Kidney glomerular epithelial cell (primary cell): ENCODE measurements at regions not wholly inside any gene's neighbourhood (a gene's known extent, or its start where the extent isn't known, plus 50 kb on each side); places are given as distances from the start of the nearest gene placed in this dataset.
A peak's percentile ranks its signal among the peaks of the same experiment; 100 is the strongest.
"Not testable (repeated sequence)": the region's sequence is repeated elsewhere in the genome, so short reads cannot be mapped to it uniquely, and the experiment has no call there.

ENCODE experiments used
- DNase-seq: peaks from one replicate; lab custom pipeline; 2025; lab: John Stamatoyannopoulos, UW

DNA sequence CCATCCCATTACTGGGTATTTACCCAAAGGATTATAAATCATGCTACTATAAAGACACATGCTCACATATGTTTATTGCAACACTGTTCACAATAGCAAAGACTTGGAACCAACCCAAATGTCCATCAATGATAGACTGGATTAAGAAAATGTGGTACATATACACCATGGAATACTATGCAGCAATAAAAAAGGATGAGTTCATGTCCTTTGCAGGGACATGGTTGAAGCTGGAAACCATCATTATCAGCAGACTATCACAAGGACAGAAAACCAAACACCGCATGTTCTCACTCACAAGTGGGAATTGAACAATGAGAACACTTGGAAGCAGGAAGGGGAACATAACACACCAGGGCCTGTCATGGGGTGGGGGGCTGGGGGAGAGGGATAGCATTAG, 249.6 kb upstream of the RASGRP1 start:
- not testable (repeated sequence) for DNase-seq

DNA sequence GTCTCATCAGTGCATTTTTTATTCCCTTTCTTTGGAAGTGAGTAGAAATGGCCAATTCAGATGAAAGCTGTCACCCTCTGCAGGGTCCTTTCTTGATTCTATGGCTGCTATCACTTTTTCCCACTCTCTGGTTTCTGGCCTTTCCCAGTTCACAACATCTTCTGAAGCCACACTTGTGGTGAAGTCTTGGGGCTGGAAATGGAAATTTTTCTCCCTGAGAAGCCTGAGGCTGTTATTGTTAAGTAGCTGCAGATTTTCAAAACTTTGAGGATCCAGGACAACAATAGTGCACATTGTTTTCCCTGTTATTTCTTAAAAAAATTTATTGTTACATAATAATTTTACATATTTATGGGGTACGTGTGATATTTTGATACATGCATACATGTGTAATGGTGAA, 250.3 kb upstream of the RASGRP1 start:
- DNase-seq, result no peak

DNA sequence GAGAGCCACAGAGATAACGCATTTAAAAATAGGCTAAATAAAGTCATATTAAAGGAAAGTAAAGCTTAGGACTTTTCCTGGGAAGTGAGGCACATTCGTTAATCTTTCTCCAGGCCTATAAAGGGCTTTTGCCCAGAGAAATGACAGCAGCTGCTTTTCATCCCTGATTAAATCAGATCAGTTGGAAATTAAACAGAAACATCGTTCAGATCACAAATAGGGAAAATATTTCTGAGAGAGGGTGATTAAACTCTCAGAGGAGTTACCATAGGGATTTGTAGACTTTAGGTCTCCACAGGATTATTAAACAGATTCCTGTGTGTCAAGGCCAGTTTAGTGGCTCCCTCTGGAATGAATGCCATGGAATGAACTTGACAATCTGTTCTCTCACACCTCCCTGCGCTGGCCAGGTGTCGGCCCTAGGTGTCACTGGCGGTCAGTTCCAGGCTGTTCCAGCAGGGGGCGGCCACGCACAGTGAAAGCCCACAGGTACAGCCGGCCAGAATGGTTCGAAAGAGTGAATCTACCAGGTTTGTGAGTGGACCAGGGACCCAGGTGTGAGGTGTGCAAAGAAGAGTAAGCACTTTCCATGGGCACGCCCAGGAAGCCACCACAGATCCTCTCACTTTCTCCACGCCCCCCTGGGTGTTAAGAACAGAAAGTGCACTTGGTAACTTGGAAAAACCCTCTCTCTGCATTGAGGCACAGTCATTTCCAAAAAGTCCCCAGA, 253.0 kb upstream of the RASGRP1 start:
- peak; percentile 79 for DNase-seq

DNA sequence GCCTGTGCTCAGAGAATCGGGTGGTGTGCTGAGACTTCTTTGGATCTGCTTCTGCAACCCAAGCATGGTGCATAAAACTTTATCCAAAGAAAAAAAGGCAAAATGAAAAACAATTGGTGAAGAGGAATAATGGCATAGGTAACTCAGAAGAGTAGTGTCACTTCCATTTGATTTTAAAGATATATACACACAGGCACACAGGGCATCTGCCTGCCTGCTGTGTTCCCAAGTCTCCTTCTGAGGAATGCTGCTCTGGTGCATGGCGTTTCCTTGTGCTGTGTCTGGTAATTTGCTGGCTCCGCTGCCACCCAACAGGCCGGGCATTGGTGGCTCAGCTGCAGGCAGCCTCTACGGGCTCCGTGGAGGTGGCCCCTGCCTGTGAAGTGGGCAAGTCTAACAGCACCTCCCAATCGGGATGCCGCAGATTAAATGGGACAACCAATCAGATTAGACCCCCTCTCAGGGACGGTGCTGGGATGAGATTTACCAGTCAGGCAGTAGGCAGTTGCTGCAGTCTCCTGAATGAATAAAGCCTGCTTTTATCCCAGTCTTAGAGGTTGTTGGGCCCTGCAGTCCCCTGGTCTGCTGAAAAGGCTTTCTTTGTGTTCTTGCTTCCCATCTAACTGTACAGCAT, 253.7 kb upstream of the RASGRP1 start:
- DNase-seq, result no peak

DNA sequence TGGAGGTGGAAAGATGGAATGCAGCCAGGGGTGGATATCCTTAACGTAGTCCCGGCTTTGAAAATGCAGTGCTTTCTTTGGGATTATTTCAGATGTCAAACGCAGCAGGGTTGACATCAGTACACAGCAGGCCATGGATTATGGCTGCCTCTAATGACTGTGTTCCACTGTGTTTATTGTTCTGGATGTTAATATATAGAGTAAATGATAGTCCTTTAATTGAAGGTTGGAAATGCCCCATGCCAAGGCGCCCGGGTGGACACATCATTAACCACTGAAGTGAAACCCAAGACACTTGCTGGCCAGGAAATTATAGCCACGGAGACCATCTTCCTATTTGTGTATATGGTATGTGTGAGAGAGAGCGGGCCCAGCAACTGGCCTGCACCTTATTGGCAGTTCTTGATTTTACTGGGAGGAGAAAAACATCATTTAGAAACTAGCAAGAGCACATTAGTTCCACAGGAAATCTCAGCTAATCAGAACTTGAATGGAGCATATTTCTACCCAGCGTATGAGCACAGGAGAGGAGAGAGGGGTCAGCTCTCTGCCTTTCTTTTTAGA, 254.9 kb upstream of the RASGRP1 start:
- DNase-seq, result no peak

DNA sequence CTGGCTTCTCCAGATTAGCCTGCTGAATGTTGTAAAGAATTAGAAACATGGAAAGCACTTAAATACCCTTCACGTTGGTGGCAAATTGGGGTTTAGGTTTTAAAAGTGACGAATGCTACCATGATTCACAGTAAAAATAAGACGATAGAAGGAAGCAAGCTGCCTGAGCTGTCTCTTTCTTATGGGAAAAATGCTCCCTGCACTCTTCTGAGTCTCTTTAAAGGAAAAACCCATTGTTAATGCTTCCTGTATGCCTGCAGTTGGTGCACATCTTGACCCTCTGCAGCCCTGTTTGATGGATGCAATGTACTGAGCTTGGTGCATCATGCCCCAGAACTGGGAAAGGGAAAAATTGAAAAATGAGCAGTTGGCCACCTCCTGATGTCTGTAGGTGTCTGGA, 258.6 kb upstream of the RASGRP1 start:
- no peak for DNase-seq

DNA sequence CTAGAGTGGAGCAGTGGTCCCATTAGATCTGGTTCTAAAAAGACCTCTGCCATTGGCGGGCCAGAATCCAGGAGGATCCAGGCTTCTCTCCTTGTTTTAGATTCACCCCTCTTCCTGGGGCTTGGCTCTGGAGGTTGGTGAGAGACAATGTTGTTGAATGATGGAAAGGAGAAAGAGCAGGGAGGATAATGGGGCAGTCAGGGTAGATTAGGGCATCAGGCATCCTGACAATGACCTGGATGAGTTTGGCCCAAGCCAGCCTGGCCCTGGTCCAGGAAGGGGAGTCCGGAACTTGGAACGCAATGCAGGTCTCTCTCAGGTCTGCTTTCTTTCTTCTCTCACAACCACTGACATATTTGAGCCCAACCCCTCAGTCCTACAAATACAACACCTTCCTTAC, 260.1 kb upstream of the RASGRP1 start:
- no peak for DNase-seq

DNA sequence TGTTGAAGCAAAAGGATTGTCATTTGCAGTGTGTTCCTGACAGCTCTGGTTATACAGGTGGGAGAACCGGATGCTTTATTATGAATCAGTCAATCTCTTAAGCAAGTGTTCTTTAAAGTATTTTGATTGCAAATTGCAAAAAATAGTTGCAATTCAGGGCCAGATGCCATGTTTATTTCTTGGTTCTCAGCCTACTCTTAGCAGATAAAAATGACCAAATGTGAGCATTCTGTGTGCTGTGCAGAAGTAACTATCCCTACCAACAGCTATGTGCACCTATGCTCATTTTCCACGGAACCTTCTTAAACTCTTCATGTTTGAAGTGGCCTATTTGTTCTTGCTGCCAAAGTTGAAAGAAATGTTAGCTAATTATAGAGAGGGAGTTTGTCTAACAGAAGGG, 262.3 kb upstream of the RASGRP1 start:
- no peak for DNase-seq

DNA sequence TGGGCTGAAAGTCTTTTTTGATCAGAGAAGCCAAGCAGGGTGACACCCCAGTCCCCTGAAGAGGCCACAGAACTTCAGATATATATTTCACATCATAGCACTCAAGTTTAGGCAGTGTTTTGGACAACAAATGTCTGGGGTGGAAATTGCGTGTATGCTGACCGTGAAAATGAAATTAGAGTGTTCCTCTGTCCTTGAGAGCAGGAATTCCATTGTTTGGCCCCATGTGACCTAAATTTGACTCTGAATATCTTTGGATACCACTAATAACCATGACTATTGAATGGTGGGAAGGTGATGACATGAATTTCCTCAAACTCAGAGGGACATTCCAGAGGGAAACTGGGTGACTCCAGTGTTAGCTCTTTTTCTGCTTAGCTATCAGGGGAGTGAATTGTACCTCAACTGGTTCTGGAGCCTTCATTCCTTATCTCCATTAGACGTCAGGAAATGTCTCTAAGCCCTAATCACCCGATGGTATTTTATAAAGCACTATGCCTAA, 263.5 kb upstream of the RASGRP1 start:
- no peak for DNase-seq

DNA sequence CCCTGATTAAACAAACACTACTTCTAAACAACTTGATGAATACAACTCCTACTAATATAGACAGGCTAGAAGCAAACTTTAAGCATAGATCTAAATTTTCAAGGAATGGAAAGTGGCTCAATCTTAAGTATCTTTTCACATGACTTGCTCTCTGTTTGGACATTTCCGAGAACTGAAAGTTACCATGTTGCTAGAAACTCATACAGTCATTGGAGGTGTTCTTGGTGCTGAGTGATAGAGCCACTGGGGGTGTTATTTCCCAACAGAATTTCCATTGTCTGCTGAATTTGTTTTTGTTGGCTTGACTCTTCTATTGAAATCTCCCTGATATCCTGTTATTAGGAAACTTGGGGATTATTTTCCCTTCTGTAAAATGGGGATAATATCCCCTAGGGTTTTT, 264.5 kb upstream of the RASGRP1 start:
- DNase-seq, result no peak

DNA sequence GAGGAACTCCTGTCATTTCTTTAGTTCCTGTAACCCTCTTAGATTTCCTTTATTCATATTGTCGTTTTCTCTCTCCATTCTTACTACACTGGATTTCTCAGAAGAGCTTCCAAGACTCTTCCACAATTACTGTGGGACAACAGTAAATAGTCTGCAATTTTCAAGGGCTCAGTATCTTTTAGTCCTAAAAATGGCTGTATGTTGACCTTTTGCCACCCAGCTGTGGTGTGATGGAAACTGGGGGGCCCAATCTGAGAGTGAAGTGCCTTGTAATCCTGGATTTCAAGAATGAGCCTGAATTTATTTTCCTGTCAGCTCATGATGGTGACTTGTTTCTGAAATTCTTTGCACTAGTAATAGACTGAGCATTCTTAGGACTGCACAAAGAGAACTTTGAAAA, 277.6 kb upstream of the RASGRP1 start:
- no peak for DNase-seq

DNA sequence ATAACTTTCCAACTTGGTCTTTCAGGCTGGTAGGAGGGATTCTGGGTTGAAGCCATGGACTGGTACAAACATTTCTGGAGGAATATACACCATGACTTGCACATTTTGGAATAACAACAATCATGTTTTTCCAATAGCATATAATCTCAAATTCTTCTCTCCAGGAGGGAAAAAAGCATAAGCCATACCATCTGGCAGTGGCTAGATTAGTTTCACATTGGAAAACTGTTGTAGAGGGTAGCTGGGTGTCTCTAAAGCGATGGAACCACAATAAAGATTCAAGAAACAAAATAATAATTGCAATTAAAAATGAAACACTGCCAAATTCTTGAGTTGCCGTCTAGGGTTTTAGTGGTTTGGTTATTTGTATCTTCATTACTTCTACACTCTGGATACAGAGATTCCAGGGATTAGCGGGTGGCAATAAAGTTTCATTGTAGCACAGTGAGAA, 278.5 kb upstream of the RASGRP1 start:
- DNase-seq, result no peak

DNA sequence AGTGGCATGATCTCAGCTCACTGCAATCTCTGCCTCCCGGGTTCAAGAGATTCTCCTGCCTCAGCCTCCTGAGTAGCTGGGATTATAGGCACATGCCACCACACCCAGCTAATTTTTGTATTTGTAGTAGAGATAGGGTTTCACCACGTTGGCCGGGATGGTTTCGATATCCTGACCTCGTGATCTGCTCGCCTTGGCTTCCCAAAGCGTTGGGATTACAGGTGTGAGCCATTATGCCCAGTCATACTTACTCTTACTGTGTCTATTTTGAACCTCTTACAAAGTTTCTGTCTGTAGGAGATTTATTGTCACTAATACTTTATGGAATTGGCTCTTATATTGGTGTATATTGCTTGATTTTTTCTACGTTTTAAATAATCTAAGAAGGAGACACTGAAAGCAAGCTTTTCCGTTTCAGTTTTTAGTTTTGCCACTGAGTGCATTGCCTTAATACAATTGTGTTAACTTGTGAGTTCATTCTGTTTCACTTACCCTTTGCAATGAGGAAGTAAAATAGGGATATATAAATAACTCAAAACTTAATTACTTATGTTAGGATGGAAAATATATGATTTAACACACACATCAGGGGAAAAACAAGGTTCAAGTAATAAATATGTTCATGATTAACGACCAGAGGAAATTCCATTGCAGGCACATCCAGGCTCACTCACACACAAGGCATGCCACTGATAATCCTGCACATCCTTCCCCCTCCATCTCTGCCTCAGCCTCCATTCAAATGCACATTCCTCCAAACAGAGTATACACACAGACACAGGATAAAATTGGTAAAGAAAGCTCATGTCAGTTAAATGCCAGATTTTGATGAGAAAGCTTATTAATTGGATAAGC, 279.3 kb upstream of the RASGRP1 start:
- peak; percentile 73 for DNase-seq

DNA sequence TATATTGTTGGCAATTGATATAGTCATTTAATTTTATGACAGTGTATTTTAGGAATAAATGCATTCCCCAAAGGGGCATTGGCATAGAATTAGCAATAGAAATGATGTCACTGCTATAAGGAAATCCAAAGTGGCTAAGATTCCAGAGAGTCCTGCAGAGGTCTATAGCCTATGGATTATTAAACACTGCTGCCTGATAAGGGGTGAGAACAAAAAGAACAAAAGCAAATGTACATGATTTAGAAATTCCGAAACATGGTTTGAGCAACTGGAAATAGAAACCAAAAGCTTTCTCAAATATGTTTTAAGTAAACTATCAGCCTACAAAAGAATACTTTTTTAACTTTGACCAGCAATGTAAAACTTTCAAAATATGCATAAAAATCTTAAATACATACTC, 280.1 kb upstream of the RASGRP1 start:
- no peak for DNase-seq

DNA sequence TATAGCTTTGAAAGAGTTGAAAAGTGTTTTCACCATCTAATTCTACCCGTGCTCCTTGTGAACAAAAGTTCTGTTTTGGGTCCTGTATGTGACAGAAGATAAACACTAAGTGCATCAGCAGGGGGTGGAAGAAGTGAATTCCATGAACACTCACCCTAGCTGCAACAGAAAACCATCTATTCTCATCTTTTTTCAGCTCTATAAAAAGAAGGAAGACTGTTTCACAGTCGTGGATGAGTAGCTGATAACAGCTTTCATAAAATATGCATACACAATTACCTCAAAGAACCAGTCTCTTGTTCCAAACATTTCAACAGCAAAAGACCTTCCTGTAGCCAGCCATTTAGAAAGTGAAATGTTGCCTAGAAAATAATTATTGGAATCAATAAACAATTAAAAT, 281.7 kb upstream of the RASGRP1 start:
- no peak for DNase-seq

DNA sequence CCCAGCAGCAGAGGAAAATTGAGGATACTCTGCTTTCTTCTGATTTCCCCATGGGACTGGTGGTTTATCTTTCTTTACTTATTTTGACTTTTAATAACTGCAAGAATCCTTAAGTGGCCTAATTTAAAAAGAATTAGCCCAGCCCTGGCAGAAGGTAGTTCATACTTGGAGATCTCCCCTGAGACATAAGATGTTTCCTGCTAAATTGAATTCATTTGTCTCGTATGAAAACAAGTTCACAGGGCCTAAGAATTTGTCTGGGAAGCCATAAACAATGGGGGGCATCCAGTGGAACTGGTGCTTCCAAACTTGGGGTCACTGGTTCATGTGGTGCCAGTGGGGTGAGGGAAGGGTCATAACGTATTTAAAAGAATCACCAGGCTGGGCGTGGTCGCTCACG, 283.1 kb upstream of the RASGRP1 start:
- DNase-seq, result no peak

DNA sequence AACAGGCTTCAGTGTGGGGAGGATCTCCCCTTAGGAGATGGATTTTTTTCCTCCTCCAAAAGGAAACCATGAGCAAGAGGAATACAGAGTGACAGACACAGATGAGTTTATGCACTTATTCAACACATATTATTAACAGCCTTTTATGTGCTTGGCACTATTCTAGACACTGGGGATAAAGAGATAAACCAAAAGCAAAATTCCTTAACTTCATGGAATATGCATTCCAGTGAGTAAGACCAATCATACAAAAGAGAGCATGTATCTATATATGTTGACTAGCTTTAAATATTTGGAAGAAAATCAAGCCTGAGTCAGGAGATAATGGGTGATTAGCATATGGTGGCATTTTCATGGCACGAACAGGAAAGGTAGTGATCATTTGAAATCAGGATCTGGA, 284.4 kb upstream of the RASGRP1 start:
- DNase-seq, result no peak

DNA sequence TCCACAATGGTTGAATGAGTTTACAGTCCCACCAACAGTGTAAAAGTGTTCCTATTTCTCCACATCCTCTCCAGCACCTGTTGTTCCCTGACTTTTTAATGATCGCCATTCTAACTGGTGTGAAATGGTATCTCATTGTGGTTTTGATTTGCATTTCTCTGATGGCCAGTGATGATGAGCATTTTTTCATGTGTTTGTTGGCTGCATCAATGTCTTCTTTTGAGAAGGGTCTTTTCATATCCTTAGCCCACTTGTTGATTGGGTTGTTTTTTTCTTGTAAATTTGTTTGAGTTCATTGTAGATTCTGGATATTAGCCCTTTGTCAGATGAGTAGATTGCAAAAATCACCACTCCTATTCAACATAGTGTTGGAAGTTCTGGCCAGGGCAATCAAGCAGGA, 287.6 kb upstream of the RASGRP1 start:
- not testable (repeated sequence) for DNase-seq

DNA sequence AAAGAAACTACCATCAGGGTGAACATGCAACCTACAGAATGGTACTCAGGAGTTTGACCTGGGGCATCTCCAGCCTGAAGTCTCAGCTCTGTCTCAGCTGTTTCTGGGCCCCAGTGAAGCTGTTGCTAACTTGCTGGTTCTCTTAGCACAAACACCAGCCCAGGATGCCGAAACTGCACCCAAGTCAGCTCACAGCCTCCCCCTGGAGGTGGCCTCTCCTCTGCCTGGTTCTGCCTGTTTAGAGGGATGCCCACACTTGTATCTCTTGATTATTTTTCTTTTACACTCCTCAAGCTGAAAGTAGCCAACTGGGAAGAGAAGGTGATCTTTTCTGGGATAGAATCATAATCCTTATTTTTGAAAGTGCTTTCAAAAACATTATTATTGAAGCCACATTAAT, 289.0 kb upstream of the RASGRP1 start:
- no peak for DNase-seq

DNA sequence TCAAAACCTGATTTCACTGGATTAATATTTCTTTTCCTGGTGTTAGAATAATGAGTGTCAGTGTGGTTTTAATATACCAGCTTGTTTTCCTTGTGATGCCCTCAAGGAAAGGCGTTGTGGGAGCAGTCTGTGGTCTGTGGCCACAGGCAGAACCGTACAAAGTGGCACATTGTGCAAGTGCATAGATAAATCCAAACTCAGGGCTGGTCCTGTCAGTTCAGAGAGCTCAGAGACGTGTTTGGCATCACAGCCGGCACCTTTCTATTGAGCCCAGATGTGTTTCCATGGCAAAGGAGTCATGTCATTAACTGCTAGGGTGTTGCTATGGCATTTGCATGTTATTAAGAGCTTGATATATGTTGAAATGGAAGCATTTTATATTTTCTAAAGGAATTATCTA, 289.9 kb upstream of the RASGRP1 start:
- DNase-seq, result no peak

DNA sequence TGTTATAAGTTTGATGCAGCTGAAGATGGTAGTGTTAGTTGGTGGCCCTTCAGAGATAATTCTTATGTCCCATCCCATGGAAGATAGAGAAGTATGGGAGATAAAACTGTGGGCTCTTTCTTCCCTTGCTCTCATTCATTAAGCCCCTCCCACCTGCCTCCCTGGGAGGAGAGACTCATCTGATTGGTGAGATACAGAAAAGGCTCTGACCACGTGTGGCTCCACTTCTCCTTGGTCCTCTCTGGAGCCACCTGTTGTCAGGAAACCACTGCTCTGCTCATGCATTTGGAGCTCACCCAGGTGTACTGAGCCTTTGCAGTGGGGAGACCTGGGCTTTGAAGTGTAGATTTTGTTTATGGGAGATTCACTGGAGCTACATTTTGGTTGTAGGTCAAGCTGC, 293.2 kb upstream of the RASGRP1 start:
- no peak for DNase-seq

DNA sequence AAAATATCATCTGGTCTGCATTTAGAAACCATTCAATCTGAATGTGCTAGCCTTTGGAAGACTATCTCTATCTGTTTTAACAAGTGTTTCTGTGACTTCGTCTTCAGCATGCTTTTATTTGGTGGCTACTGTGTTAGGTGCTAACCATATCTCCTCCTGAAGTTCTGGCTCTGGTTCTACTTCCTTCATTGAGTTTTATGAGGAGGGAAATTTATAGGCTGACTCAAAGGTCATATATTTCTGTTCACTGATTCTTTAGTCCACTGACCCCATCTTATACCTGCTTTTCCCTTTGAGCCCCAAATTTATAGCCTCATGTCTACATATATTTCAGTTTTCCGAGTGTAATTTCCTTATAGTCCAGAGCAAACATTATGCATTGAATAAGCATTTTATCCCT, 295.0 kb upstream of the RASGRP1 start:
- DNase-seq, result no peak

DNA sequence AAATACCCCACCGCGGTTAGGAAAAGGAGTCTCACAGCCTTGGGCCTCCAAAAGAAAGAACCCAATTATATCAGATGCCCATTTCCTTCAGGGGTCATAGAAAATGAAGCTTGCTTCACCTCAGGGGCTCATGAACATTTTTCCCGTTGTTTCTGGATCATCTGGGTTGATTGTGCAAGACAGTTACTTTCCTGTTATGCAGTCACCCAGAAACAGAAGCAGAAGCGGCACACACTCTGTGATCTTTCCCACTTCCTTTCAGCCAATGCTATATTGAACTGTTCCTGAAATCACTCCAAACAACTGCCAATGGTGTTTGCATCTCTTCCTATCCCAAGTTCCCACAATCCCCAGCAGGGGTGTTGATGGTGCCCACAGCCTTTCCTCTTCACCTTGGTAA, 295.6 kb upstream of the RASGRP1 start:
- DNase-seq, result no peak
